ENCODE measurements at regions not wholly inside any gene's neighbourhood (a gene's known extent, or its start where the extent isn't known, plus 50 kb on each side); places are given as distances from the start of the nearest gene placed in this dataset.
"Not testable (repeated sequence)": the region's sequence is repeated elsewhere in the genome, so short reads cannot be mapped to it uniquely, and the experiment has no call there.

DNA sequence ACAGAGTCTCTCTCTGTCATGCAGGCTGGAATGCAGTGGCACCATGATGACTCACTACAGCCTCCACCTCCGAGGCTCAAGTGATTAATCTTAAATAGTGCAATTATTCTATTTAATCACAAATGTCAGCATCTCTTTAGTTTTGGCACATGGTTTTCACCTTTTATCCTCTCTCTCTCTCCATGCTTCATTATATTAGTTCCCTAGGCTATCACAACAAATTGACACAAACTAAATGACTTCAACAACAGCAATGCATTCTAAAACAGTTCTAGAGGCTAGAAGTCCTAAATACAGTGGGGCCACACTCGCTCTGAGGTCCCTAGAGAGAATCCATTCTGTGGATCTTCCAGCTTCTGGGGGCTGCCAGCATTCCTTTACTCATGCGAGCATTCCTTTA, 178.2 kb upstream of the ZNG1F start:
- DNase-seq: not testable (repeated sequence)

DNA sequence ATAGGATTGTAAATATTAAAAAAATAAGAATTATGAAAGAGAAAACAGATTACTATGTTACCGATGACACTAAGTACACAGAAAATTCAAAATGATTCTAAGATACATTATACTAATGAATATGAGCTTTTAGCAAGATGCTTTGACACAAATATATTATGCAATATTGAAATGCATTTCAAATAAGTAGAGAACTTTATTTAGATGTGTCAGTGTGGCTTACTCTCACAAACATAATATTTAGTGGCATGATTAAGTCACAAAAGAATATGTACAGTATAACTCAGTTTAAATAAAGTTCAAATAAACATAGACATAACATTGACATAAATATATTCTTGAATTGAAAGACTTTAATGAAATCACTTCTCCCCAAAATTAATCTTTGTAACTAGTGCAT, 172.7 kb upstream of the ZNG1F start:
- DNase-seq: not testable (repeated sequence)

DNA sequence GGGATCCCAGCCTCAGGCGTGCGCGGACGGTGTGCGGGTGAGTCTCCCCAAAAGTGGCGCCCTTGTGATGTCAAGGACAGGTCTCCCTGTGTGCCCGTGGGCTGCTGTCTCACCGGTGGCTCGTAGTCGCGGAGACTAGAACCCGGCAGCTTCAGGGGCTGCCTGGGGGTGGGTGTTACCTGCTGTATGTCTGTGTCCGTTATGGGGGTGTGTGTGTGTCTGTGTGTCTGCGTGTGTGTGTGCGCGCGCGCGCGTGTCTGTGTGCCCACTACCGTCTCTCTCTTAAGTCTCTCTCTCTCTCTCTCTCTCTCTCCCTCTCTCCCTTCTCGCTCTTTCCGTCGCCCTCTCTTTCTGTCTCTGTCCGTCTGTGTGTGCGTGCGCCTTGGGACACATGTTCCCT, 170.0 kb upstream of the ZNG1F start:
- peak in 1 of 2 experiments; percentile 0 for DNase-seq

DNA sequence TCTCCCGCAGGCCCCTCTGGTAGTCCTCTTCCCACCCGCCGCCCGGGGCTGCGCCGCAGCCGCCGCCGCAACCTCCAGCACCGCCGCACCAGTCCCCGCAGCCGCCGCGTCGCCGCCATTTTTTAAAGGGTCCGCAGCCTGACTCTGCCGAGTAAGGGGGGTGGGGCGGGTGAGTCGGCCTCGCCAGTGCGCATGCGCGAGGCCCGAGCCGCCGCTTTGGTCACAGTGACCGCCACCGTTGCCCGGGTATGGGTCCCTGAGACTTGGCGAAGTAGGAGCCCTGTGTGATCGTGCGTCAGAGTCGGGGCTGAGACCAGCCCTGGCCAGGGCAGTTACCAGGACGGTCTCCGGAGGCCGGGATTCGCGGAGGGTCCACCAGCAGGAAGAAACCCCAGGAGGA, 169.6 kb upstream of the ZNG1F start:
- DNase-seq: peak; percentile 3 to 28

DNA sequence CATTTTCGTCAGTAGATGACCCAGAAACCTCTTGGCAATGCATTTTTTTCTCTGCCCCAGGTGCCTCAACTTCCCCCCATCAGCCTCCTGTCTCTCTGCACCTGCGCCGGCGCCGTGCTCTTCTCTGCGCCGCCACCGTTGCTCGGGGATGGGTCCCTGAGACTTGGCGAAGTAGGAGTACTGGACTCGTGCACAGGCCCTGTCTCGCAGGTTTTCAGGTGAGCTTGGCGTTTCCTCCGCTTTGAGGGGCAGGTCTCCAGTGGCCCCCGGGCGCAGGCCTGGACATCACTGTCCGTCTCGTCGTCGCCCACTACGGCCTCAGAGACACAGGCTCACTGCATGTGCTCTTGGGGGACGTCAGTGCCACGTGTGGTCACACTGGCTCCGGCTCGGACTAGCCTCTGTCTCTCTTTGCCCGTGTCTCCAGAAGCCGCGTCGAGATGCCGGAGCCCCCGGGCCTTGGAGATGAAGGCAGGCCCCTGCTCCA, 168.8 kb upstream of the ZNG1F start:
- not testable (repeated sequence) for DNase-seq

DNA sequence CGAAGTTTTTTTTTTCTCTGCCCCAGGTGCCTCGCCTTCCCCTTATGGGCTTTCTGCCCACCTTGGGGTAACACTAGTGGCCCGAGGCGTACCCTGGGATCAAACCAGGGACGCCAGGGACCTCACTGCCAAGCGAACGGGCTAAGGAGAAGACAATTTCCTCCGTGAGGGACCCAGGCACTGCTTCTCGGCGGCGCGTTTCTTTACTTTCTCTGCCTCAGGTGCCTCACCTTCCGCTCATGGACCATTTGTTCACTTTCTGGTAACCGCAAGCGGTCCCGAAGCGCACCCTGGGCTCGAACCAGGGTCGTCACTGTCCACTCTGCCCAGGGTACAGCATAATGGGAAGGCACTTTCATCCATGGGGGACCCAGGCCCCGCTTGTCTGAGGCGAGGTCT, 168.2 kb upstream of the ZNG1F start:
- not testable (repeated sequence) for DNase-seq

DNA sequence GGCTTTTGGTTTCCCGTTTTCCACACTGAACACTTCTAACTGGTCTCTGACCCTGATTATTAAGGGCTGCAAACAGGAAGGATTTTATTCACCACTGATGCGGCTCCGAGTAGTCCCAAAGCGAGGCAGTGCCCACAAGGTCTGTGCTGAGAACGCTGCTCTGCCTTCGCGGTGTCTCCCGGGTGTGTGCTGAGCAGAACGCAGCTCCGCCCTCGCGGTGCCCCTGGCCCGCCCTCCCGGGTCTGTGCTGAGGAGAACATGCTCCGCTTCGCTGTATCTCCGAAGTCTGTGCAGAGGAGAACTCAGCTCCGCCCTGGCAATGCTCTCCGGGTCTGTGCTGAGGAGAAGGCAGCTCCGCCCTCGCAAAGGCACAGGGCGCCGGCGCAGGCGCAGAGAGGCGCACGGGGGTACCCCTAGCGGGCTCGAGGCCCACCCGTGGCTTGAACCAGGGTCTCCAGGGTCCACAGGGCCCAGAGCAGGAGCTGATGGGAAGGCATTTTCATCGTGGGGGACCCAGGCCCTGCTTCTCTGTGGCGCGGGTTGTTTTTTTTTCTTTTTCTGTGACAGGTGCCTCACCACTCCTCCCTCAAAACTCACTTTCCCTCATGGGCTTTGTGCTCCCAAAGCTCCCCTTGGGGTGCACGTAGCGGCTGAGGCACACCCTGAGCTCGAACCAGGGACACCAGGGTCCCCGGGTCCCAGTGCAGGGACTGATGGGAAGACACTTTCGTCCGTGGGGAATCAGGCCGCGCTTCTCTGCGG, 167.7 kb upstream of the ZNG1F start:
- peak in 1 of 2 experiments; percentile 3 for DNase-seq

DNA sequence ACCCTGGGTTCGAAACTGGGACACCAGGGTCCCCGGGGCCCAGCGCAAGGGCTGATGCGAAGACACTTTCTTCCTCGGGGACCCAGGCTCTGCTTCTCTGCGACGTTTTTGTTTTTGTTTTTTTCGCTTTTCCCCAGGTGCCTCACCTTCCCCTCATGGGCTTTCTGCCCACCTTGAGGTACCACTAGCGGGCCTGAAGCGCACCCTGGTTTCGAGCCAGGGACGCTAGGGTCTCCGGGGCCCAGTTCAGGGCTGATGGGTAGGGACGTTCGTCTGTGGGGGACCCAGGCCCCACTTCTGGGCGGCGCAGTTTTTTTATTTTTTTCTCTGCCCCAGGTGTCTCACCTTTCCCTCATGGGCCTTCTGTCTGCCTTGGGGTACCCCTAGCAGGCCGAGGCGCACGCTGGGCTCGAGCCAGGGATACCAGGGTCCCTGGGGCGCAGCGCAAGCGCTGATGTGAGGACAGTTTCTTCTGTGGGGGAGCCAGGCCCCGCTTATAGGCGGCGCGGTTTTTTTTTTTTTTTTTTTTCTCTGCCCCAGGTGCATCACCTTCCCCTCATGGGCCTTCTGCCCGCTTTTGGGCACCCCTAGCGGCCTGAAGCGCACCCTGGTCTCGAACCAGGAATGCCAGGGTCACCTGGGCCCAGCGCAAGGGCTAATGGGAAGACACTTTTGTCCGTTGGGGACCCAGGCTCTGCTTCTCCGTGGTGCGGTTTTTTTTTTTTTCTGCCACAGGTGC, 166.8 kb upstream of the ZNG1F start:
- DNase-seq: not testable (repeated sequence)

DNA sequence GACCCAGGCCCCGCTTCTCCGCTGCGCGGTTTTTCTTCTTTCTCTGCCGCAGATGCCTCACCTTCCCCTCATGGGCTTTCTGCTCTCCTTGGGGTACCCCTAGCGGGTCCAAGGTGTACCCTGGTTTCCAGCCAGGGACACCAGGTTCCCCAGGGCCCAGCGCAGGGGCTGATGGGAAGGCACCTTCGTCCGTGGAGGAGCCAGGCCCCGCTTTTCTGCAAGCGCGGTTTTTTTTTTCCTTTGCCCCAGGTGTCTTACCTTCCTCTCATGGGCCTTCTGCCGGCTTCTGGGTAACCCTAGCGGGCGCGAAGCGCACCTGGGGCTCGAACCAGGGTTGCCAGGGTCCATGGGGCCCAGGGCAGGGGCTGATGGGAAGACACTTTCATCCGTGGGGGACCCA, 165.9 kb upstream of the ZNG1F start:
- DNase-seq: not testable (repeated sequence)

DNA sequence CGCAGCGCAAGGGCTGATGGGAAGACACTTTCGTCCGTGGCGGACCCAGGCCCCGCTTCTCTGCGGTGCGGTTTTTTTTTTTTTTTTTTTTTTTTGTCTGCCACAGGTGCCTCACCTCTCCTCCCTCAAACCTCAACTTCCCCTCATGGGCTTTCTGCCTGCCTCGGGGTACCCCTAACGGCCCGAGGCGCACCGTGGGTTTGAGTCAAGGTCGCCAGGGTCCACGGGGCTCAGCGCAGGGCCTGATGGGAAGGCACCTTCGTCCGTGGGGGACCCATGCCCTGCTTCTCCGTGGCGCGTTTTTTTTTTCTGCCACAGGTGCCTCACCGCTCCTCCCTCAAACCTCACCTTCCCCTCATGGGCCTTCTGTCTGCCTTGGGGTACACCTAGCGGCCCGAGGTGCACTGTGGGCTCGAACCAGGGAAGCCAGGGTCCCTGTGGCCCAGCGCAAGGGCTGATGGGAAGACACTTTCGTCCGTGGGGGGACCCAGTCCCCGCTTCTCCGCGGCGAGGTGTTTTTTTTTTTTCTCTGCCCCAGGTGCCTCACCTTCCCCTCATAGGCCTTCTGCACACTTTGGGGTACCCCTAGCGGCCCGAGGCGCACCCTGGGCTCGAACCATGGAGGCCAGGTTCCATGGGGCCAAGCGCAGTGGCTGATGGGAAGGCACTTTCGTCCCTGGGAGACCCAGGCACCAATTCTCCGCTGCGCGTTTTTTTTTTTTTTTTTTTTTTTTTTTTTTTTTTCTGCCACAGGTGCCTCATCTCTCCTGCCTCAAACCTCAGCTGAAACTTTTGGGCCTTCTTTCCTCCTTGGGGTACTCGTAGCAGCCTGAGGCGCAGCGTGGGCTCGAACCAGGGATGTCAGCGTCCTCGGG, 165.2 kb upstream of the ZNG1F start:
- not testable (repeated sequence) for DNase-seq

DNA sequence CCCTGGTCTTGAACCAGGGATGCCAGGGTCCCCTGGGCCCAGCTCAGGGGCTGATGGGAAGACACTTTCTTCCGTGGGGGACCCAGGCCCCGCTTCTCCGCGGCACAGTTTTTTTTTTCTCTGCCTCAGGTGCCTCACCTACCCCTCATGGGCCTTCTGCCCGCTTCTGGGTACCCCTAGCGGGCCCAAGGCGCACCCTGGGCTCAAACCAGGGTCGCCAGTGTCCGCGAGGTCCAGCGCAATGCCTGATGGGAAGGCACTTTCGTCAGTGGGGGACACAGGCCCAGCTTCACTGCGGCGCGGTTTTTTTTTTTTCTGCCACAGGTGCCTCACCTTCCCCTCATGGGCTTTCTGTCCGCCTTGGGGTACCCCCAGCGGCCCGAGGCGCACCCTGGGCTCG, 163.9 kb upstream of the ZNG1F start:
- DNase-seq: not testable (repeated sequence)

DNA sequence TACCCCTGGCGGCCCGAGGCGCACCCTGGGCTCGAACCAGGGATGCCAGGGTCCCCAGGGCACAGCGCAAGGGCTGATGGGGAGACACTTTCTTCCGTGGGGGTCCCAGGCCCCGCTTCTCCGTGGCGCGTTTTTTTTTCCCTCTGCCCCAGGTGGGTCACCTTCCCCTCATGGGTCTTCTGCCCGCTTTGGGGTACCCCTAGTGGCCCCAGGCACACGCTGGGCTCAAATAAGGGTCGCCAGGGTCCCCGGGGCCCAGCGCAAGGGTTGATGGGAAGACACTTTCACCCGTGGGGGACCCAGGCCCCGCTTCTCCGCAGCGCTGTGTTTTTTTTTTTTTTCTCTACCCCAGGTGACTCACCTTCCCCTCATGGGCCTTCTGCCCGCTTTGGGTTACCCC, 163.3 kb upstream of the ZNG1F start:
- DNase-seq: not testable (repeated sequence)

DNA sequence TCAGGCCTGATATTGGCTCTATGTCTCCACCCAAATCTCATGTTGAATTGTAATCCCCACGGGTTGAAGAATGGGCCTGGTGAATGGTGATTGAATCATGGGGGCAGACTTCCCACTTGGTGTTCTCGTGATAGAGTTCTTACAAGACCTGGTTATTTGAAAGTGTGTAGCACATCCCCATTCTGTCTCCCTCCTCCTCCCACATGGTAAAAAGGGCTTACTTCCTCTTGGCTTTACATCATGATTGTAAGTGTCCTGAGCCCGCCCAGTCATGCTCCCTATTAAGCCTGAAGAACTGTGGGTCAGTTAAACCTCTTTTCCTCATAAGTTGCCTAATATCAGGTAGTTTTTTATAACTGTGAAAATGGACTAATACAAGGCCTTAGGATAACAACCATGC, 158.8 kb upstream of the ZNG1F start:
- not testable (repeated sequence) for DNase-seq

DNA sequence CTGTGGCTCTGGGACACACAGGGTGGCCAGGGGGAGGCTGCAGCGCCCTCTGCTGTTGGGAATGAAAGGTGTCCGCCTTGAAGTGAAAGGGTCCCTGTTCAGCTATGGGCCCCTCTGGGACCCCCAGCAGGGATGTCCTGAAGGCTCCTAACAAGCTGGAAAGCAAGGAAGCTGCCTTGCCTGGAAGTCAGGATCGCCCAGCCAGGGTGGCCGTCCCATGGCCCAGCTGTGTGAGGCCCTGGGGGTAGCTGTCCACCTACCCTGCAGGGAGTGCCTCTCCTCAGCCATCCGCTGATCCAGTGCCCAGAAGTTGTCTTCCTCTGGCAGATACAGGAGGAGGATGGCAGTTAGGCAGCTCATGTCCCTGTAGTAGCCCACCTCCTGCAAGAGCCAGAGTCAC, 143.4 kb upstream of the ZNG1F start:
- DNase-seq: not testable (repeated sequence)

DNA sequence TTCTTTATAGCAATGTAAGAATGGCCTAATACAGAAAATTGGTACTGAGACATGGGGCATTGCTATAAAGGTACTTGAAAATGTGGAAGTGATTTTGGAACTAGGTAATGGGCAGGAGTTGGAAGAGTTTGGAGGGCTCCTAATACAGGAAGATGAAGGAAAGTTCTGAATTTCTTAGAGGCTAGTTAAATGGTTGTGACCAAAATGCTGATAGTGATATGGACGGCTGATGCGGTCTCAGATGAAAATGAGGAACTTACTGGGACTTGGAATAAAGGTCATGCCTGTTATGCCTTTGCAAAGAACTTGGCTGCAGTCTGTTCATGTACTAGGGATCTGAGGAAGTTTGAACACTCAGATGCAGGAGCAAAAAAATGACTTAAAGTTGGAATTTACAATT, 132.2 kb upstream of the ZNG1F start:
- not testable (repeated sequence) for DNase-seq

DNA sequence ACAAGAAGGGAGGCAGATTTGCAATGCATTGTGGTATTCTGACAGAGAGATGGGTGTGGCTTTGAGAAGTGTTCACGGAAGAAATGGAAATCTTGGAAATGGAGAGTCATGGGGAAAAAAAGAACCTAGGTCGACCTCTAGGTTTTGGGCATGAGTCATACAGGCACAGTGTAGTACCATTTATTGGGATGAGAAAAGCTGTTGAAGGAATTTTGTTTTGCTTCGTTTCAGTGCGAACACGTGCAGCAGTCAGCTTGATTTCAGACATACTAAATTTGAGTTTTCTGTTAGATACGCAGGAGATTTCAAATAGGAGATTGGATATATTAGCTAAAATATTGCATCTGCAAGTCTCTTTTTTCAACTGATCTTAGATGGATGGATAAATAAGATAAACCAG, 119.8 kb upstream of the ZNG1F start:
- DNase-seq: not testable (repeated sequence)

DNA sequence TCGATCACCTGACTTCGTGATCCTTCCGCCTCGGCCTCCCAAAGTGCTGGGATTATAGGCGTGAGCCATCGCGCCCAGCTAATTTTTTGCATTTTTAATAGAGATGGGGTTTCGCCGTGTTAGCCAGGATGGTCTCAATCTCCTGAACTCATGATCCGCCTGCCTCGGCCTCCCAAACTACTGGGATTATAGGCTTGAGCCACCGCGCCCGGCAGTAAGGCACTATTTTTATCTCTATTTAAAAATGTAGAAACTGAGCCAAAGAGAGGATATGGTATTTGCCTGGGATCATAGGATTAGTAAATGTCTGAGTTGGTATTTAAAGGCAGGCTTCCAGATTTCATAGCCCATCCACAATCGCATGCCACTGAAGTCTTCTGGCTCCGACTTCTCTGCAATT, 96.6 kb upstream of the ZNG1F start:
- not testable (repeated sequence) for DNase-seq

DNA sequence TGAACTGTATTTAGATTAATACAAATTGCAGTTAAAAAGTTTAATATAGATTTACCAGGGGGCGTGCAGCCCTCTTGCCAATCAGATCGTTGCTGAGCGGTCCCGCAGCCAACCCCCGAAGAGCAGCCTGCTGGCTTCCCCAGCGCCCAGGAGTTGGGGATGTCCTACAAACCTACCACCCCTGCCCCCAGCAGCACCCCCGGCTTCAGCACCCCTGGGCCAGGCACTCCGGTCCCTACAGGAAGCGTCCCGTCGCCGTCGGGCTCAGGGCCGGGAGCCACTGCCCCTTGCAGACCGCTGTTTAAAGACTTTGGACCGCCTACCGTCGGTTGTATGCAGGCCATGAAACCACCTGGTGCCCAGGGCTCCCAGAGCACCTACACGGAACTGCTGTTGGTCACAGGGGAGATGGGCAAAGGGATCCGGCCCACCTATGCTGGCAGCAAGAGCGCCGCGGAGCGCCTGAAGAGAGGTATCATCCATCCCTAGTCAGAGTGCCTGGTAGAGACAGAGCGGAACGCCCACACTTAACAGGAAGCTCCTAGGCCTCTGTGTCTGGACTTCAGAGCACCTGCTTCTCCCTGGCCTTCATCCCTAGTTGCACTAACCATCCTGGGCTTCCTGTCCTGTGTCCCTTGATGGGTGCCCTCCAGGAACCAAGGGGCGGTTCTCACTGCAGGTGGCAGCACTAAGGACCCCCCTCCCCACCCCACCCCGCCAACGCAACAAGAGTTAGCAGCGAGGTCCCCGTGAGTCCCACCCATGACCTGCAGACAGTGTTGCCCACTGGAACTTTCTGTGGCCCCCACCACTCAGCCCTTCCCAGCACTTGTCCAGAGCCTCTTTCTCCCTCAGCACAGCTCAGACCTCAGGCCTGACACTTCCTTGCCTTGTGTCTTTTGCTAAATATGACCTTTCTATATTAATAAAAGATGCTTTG, 91.5 kb upstream of the ZNG1F start:
- DNase-seq: not testable (repeated sequence)

DNA sequence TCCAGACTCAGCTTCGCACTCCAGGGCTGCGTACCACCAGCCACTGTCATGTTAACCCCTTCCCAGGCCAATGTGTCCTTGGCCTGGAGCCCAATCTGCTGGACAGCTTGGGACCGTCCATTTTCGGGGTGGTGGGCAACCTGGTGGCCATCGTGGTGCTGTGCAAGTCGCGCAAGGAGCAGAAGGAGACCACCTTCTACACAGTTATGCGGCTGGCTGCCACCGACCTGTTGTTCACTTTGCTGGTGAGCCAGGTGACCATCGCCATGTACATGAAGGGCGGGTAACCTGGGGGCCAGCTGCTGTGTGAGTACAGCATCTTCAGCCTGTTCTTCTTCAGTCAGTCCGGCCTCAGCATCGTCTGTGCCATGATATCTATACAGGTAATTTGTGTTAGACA, 90.3 kb upstream of the ZNG1F start:
- not testable (repeated sequence) for DNase-seq

DNA sequence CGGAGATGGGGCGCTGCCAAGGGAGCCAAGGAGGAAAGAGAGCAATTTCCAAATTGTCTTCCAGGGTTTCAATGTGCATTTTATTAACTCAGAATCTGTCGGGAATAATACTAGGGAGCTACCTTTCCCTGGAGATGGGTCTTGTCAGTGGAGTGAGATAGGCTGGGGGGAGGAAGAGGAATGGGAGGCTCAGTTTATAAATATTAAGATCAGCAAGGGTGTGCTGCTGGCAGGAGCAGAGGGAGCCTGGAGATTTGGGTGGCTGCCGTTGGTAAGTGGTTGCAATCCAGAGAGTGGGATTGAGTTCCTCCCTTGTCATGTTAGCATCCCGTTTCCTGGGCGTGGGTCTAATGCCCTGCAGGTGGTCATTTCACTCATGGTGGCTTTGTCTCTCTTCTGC, 89.9 kb upstream of the ZNG1F start:
- DNase-seq: not testable (repeated sequence)

DNA sequence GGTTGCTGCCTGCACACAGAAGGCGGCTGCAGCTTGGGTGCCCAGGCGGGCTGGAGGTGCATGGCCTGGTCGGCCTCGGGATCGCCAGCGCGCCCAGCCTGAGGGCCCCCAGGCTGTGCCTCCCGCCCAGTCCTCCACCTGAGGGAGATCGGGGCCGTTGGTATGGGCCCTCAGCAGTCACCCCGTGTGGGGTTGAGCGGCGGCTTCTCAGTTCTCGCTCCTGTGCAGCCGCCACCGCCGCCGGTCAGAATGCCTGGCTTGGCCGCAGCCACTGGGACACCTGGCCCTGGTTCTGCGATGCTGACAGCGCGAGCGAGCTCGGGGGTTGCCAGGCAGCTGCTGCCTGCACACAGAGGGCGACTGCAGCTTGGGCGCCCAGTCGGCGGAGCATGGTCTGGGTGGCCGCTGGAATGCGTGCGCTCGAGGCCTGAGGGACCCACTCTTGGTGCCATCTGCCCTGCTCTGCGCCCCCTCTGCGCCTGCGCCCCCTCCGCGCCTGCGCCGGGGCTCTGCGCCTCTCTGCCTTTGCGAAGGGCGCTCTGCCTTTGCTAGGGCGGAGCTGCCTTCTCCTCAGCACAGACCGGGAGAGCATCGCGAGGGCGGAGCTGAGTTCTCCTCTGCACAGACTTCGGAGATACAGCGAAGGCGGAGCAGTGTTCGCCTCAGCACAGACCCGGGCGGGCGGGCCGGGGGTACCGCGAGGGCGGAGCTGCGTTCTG, 84.6 kb upstream of the ZNG1F start:
- not testable (repeated sequence) for DNase-seq
